ENCODE measurements at regions not wholly inside any gene's neighbourhood (a gene's known extent, or its start where the extent isn't known, plus 50 kb on each side); places are given as distances from the start of the nearest gene placed in this dataset.

DNA sequence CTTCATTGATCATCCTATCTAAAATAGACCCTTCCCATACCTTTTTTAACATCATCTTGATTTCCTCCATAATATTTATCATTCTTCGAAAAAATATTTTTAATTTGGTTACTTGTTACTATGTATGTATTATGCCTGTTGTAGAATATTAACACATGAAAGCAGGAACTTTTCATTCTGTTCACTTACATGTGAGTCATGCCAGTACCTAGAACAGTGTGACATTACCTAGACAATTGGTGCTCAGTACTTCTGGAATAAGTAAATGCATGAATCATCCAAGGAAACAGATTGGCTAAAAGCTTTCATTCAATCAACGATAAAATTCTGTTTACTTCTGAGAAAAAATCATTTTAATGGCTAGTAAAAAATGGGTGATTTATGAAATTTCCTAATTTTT is 76.4 kb downstream of the CXXC4 start:
- Histone ChIP-seq H3K4me3 (no peak overlapping the region), H3K27ac (no peak overlapping the region), H3K9me3 (no peaks in the 10 kb centered on the region), H3K27me3 (replicated peaks; ENCODE audit: insufficient read depth) (no peaks in the 10 kb centered on the region), H3K36me3 (no peaks in the 10 kb centered on the region), H3K4me1 (ENCODE audit: control insufficient read depth in 1 of 2, low read depth in 2 of 2) (no peaks in the 10 kb centered on the region)
- ATAC-seq (ENCODE audit: insufficient number of reproducible peaks, low FRiP score, low read depth) (no peak), DNase-seq (ENCODE audit: low spot score) (no peak)
- TF ChIP-seq, protein P1, sequence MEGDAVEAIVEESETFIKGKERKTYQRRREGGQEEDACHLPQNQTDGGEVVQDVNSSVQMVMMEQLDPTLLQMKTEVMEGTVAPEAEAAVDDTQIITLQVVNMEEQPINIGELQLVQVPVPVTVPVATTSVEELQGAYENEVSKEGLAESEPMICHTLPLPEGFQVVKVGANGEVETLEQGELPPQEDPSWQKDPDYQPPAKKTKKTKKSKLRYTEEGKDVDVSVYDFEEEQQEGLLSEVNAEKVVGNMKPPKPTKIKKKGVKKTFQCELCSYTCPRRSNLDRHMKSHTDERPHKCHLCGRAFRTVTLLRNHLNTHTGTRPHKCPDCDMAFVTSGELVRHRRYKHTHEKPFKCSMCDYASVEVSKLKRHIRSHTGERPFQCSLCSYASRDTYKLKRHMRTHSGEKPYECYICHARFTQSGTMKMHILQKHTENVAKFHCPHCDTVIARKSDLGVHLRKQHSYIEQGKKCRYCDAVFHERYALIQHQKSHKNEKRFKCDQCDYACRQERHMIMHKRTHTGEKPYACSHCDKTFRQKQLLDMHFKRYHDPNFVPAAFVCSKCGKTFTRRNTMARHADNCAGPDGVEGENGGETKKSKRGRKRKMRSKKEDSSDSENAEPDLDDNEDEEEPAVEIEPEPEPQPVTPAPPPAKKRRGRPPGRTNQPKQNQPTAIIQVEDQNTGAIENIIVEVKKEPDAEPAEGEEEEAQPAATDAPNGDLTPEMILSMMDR (IDR thresholded peaks at IDR 0.05): no peak

DNA sequence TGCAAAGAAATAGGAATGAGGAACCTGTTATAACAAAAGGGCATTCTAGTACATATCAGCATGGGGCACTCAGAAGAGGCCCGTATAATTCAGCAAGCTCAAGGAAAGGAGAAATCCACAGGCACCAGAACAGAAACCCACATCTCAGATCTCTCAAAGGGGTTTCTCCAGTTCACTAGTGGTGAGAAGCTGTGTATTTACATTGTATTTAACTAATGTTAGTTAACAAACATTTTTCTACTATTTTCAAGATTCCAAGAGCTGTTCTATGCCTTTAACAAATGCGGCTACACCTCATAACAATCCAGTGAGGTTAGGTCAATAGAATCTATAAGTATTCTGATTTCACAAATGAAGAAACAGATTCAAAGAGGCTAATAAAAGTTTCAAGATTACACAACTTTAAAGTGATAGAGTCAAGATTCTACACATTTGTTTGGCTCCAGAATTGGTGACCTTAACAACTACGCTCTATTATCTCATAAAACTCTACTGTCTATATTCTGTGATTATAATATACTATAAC is 77.3 kb downstream of the CXXC4 start:
- no peaks in the 10 kb centered on the region for H3K27me3 ChIP-seq (replicated peaks; ENCODE audit: insufficient read depth)
- DNase-seq (ENCODE audit: low spot score) (no peak), ATAC-seq (ENCODE audit: insufficient number of reproducible peaks, low FRiP score, low read depth) (no peak)
- TF ChIP-seq, protein P1 (IDR thresholded peaks at IDR 0.05): no peak
- no peak overlapping the region for H3K27ac ChIP-seq
- H3K4me3 ChIP-seq: no peak overlapping the region
- H3K9me3 ChIP-seq: no peaks in the 10 kb centered on the region
- no peaks in the 10 kb centered on the region for H3K4me1 ChIP-seq (ENCODE audit: control insufficient read depth in 1 of 2, low read depth in 2 of 2)
- no peaks in the 10 kb centered on the region for H3K36me3 ChIP-seq

DNA sequence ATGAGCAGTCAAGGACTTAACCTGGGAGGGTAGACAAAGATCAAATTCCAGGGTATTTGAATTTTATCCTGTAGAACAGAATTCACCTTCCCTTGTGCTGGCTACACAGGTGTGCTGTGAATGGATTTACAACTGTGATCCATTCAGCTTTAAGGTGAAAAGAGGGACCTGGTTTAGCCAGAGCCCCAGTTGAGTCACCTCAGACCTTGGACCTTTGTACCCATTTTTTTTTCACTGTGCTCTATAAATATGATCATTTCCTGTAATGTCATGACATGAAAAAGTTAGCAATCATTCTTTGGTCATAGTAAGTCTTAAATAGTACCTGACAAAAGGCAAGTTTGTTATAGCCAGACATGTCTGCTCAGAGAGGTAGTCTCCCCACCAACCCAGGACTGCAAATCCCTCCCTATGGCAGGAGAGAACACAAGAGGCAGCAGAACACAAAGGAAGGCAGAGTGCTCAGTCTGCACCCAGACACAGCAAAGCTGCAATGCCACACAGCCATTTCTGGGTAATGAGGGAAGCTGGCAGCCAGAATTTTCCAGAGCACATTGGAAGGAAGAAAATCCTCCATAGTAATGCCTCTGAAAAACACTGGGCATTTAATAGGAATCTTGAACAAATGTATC is 77.9 kb downstream of the CXXC4 start:
- ATAC-seq (ENCODE audit: insufficient number of reproducible peaks, low FRiP score, low read depth) (no peak), DNase-seq (ENCODE audit: low spot score) (no peak)
- Histone ChIP-seq H3K27ac (no peak overlapping the region), H3K4me1 (ENCODE audit: control insufficient read depth in 1 of 2, low read depth in 2 of 2) (no peaks in the 10 kb centered on the region), H3K36me3 (no peaks in the 10 kb centered on the region), H3K4me3 (no peak overlapping the region), H3K9me3 (no peaks in the 10 kb centered on the region), H3K27me3 (replicated peaks; ENCODE audit: insufficient read depth) (no peaks in the 10 kb centered on the region)
- TF ChIP-seq, protein P1 (IDR thresholded peaks at IDR 0.05): no peak

DNA sequence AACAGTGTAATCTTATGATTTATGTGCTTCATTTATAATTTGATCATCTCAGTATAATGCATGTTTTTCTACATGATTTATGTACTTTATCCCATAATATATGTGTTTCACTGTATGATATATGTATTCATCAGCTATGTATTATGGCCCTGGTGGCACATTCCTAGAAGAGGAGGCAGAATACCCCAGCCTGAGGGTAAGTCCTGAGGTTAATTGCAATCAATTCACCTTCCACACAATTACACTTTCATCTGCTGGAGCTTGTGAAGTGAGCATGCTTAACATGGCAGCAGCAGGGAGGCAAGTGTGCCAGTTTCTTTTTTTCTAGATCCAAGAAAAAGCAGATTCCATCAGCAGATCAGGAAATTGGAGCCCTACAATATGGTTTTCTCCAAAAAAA is 81.2 kb downstream of the CXXC4 start:
- DNase-seq (ENCODE audit: low spot score) (no peak), ATAC-seq (ENCODE audit: insufficient number of reproducible peaks, low FRiP score, low read depth) (no peak)
- Histone ChIP-seq H3K36me3 (no peaks in the 10 kb centered on the region), H3K9me3 (no peaks in the 10 kb centered on the region), H3K27ac (no peak overlapping the region), H3K27me3 (replicated peaks; ENCODE audit: insufficient read depth) (no peaks in the 10 kb centered on the region), H3K4me1 (ENCODE audit: control insufficient read depth in 1 of 2, low read depth in 2 of 2) (no peaks in the 10 kb centered on the region), H3K4me3 (no peak overlapping the region)
- TF ChIP-seq, protein P1 (IDR thresholded peaks at IDR 0.05): no peak

DNA sequence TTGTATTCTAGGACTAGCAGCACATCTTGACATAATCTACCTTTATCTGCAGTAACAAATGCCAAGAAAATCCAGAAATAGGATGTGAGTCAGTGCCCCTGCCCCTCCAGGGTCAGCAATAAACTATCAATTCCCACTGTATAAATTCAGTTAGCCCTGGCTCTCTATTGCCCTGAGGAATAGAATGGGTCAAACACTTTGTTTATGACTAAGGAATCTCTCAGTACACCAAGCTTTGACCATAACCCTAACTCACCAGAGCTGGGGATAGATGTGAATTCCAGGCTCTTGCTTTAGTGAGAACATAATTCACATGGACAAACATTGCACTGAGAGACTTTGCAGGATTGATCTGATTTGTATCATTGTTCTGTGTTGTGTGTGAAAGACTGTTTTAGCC is 82.3 kb downstream of the CXXC4 start:
- TF ChIP-seq, protein P1 (IDR thresholded peaks at IDR 0.05): no peak
- no peak for ATAC-seq (ENCODE audit: insufficient number of reproducible peaks, low FRiP score, low read depth)
- H3K27ac ChIP-seq: no peak overlapping the region

More for the DNA sequence above, 82.3 kb downstream of the CXXC4 start:
- Histone ChIP-seq H3K4me1 (ENCODE audit: control insufficient read depth in 1 of 2, low read depth in 2 of 2) (no peaks in the 10 kb centered on the region), H3K4me3 (no peak overlapping the region), H3K36me3 (no peaks in the 10 kb centered on the region), H3K27me3 (replicated peaks; ENCODE audit: insufficient read depth) (no peaks in the 10 kb centered on the region), H3K9me3 (no peaks in the 10 kb centered on the region)
- DNase-seq (ENCODE audit: low spot score): no peak

Data from thoracic aorta (tissue), 2 donors.